HG03196 (cell line): ENCODE measurements at regions not wholly inside any gene's neighbourhood (a gene's known extent, or its start where the extent isn't known, plus 50 kb on each side); places are given as distances from the start of the nearest gene placed in this dataset.
"Not testable (repeated sequence)": the region's sequence is repeated elsewhere in the genome, so short reads cannot be mapped to it uniquely, and the experiment has no call there.

ENCODE experiments used
- ATAC-seq: cut with Tn5 transposase; IDR thresholded peaks from one replicate; pipeline ENCODE4 v1.9.1; 2021; ENCODE audit not compliant: unreplicated experiment

DNA sequence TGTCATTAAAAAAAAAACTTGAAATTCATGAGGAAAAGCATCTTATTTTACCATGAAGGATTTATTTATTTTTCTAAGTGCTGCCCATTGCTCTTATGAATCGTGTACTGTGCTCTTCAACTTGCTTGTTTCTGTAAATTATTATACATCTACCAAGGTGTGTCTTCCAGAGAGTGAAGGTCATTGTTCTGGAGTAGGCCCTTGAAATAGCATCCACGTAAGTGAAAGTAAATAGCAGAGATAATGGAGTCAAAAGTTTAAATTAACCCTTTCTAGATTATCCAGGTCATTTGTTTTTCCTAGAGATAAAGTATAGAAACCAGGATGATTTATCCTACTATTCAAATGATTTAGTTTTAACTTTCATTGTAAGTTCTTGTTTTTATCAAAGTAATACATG, 473.1 kb downstream of the DIRAS2 start:
- no peak for ATAC-seq

DNA sequence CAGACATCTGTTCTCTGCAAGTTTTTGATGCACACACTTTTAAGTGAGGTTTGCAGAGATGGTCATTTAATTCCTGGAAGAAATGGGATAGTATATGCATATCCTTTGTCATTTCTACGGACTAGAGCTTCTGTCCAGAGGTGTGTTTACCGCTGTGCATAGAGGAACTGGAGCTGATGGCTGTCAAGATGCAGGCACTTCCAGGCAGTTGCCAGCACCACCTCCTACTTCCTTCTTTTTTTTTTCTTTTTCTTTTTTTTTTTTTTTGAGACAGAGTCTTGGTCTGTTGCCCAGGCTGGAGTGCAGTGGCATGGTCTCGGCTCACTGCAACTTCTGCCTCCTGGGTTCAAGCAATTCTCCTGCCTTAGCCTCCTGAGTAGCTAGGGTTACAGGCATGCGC, 468.7 kb downstream of the DIRAS2 start:
- not testable (repeated sequence) for ATAC-seq

GRCh38 chr9:90174346-90174745, 468.3 kb downstream of the DIRAS2 start:
- not testable (repeated sequence) for ATAC-seq

DNA sequence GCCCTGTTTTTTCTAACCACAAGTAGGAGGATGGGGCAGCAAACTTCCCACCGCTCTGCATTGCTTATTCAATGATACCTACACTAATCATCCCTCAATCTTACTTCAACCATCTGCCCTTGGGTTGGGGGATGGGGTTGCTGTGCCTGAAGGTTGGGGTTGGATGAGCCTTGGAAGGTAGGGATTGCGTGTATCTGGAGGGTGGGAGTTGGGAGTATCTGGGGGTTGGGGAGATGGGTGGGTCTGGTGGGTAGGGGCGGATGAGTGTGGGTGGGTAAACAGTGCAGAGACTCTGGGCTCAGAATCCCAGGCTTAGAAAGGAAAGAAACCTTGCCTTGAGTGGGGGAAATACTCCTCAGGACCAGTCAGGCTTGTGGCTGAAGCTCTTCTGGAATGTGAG, 467.4 kb downstream of the DIRAS2 start:
- no peak for ATAC-seq

DNA sequence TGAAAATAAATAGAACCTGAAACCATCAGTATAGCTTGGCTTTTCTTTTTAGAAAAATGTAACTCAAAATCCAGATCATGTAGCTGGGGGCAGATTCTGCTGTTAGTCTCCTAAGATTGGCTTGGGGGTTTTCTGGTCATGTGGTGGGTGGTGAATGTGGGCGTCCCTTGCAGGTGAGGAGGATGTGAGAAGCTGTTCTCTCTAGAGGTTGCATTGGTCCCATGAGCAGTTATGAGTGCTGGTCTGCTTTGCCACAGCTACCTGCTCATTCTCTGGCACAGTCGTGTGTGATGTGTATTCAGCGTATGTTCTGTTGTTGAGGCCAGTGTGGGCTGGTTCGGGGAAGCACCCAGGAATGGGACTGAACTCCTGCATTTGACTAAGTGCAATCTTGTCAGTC, 466.8 kb downstream of the DIRAS2 start:
- ATAC-seq, result no peak

DNA sequence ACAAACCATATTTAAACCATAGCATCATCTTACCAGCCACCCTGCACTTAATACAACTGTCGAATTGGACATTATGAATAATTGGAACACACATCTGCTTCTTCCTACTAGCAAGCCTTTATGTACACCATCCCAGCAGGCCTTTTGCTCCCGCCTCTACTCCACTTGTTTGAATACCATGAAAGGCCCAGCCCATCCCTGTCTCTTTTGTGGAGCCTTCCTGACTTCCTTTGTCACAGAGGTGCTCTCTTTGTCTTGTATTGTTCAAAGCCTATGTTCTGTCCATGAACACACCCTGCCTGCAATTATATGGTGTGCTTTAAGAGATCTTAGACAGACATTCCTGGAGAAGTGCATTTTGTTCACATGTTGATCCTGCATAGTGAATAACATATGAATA, 465.7 kb downstream of the DIRAS2 start:
- ATAC-seq, result no peak

DNA sequence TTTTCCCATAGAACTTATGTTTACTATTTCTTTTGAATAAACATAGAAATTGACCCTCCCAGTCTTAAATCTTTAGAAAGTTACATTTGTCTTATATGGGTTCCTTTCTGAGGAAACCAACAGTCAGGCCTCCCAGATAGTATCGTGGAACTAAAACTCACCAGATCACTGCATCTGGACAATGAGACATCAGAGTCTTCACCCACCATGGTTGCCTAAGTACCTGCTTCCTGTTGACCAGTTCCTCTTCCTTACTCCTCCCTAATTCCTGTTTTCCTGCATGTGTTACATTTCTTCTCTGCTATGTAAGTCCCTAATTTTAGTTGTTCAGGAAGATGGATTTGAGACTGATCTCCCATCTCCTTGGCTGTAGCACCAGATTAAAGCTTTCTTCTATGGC, 462.2 kb downstream of the DIRAS2 start:
- ATAC-seq, result no peak

GRCh38 chr9:90188656-90189055, 454.0 kb downstream of the DIRAS2 start:
- no peak for ATAC-seq

GRCh38 chr9:90189306-90189705, 453.3 kb downstream of the DIRAS2 start:
- peak; percentile 67 for ATAC-seq

- ATAC-seq, result not testable (repeated sequence)
Observed at GRCh38 chr9:90192465-90192864, 450.2 kb downstream of the DIRAS2 start.

DNA sequence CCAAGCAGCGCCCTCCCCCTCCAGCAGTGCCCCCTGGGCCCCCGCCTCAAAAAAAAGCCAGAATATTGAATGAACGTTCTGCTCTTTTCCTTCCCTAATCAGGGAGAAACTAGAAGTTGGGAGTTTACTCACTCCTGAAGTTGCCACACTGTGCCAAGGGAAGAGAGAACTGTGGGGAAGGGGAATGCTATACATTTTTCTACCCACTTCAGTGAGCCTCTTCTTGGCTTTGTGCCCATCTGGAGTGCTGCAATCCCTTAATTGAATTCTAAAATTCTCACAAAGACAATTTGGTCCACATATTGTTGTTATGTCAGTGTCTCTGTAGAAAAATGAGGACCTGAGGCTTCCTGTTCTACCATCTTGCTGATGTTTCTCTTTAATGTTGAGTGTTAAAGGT, 443.7 kb downstream of the DIRAS2 start:
- no peak for ATAC-seq

- no peak for ATAC-seq
Observed at GRCh38 chr9:90201766-90202165, 440.9 kb downstream of the DIRAS2 start.

DNA sequence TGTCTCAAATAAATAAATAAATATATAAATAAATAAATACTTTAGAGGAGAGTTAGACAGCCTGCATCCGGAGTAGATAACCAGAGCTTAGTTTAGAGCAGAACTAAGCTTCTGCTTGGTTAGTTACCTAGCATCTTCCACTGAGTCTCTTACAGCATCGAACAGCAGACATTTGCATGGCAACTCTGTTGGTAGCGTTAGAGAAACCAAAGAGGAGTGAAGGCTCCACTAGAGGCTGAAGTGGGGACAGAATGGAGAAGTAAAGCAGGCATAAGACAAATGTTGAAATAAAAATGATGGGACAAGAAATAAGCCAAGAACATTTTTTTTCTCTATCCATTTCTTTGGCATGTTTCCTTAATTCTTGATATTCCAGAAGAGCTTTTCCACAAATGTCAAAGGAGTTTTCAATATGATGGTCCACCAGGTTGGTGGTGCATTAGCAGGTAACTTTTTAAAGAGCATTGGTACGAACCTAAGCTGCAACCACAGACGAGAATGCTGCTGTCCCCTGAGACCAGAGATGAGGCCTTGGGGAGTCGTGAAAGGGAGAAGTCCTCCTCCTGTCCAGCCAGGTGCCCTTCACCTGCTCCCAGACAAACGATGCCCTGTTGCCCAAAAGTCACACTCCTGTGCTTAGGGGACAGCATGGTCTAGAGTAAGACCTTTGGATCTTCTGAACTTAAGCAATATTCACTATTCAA, 438.3 kb downstream of the DIRAS2 start:
- no peak for ATAC-seq

DNA sequence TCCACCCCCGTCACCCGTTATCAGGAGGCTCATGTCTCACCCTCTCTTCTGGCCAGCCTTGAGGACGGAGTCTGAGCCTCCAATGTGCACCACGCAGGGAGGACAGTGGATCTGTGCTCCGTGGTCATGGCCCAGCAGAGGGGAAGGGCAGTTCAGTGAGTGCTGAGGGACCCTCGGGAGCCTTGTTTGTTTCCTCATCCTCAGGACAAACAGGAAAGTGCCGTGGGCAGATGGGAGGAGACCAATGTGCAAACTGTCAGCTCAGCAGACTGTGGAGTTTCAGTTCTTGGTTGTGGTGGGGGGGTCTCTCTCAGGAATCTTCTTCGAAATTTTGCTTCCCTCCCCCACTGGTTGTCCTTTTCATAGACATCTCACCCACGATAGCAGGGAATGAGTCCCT, 429.6 kb downstream of the DIRAS2 start:
- not testable (repeated sequence) for ATAC-seq

DNA sequence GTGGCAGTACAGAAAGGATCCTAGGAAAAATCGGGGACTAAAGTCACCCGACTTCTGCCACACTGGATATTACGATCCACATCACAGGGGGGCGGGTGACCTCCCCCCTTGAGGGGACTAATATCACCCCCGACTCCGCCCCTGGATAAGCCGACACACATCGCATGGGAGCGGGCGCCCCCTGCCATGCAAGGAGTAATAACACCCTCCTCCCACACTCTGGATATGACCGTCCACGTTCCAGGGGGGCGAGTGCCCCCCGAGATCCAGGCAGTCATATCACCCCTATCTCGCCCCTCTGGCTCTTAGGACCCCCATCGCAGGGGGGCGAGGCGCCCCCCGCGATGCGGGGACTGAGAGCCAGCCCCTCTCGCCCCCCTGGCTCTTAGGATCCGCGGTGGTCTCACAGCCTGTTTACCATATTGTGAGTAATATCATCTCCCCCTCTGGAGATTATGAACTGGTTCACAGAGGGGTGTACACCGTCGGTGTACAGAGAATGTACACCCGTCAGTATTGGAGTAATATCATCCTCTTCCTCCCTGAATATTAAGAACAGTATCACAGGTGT, 423.0 kb downstream of the DIRAS2 start:
- ATAC-seq, result no peak

- not testable (repeated sequence) for ATAC-seq
Observed at GRCh38 chr9:90221899-90222298, 420.7 kb downstream of the DIRAS2 start.

DNA sequence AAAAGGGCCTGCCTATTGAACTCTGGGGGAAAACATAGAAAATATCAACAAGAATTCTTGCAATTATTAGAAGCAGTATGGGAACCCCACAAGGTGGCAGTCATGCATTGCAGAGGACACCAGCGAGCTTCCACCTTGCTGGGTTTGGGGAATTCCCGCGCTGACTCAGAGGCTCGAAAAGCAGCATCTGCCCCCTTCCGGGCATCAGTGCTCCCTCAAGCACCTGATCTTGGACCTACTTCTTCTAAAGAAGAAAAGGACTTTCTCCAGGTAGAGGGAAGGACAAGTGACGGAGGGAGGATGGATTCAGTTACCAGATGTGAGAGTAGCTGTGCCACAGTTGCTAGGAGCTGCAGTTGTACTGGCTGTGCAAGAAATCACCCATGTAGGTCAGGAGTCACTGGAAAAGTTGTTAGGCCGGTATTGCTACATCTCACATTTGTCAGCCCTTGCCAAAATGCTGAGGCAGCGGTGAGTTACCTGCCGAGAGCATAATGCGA, 415.7 kb downstream of the DIRAS2 start:
- not testable (repeated sequence) for ATAC-seq

DNA sequence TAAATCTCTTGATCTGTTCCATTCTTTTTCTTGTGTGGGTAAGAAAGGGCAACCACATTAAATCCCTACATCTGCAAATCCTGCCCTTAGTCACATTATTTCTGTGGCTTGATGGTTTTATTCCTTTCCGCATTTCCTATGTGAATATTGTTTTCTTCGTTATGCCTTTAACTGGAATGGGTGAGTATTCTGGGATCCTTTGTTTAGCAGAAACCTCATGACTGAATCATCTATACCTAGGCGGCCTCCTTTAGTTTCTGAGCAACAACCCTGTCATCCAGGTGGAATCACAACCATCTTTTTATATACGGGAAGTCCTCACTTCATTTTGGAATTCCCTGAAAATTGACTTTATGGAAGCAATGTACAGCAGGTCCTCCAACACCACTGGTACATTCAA, 409.5 kb downstream of the DIRAS2 start:
- not testable (repeated sequence) for ATAC-seq

GRCh38 chr9:90240541-90240940, 402.1 kb downstream of the DIRAS2 start:
- ATAC-seq, result no peak

- ATAC-seq, result no peak
Observed at GRCh38 chr9:90245661-90246060, 397.0 kb downstream of the DIRAS2 start.

DNA sequence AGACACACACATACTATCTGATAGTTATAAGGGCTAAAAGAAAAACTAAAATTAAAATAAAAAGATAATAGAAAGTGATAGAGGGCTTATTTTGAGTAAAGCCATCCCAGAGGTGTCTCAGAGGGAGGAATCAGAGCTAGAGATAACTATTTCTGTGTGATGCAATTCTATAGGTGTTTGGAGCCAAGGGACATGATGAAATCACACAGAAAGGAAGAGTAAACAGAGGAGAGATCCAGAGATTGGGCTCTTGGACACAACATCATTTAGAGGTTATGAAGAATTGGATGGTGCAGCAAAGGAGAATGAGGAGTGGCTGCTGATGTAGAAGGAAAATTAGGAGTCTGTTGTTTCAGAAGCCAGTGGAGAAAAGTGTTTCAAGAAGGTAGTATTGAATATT, 393.5 kb downstream of the DIRAS2 start:
- no peak for ATAC-seq

- ATAC-seq, result no peak
Observed at GRCh38 chr9:90251316-90251715, 391.3 kb downstream of the DIRAS2 start.

DNA sequence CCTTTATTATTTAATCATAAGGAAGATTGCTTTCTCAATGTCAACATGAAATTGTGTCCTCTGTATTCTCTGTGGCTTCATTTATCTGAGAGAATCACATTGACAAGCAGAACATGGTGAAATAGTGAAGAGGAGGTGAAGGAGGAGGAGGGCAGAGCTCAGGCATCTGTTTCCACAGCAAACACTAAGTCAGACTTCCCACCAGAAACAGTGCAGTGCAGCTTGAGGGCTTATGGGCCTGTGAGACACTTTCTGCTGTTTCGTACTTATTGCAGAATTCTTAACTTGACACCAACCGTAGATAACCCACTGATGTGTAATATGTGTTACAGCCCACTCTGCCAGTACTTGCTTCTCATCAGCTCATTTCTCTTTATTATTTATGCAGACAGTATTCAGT, 386.3 kb downstream of the DIRAS2 start:
- no peak for ATAC-seq
